Cerebellar nuclear complex (tissue), 1 donor: ENCODE measurements at regions not wholly inside any gene's neighbourhood (a gene's known extent, or its start where the extent isn't known, plus 50 kb on each side); places are given as distances from the start of the nearest gene placed in this dataset.
A peak's percentile ranks its signal among the peaks of the same experiment; 100 is the strongest.

Source experiments
- DNase-seq, 2 experiments: peaks; one replicate each; lab custom pipeline; 2025; lab: John Stamatoyannopoulos, UW

DNA sequence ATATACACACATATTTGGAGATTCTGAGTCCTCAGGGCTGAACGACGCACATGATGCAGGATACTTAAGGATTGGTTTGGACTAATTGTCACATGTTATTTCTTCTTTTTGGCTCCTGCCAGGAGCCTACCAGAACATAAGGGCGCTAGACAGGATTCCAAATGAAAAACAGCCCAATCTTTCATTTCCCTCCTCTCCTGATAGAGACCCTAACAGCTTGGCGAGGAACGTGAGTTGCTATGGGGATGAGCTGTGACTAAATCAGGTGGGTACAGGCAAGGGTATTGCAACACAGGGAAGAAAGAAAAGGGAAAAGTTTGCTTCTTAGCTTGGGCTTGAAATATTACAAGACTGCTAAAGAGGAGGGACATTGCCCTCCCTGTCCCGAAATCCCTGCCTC lies 109.9 kb downstream of the AIPL1 start:
- DNase-seq = no peak

DNA sequence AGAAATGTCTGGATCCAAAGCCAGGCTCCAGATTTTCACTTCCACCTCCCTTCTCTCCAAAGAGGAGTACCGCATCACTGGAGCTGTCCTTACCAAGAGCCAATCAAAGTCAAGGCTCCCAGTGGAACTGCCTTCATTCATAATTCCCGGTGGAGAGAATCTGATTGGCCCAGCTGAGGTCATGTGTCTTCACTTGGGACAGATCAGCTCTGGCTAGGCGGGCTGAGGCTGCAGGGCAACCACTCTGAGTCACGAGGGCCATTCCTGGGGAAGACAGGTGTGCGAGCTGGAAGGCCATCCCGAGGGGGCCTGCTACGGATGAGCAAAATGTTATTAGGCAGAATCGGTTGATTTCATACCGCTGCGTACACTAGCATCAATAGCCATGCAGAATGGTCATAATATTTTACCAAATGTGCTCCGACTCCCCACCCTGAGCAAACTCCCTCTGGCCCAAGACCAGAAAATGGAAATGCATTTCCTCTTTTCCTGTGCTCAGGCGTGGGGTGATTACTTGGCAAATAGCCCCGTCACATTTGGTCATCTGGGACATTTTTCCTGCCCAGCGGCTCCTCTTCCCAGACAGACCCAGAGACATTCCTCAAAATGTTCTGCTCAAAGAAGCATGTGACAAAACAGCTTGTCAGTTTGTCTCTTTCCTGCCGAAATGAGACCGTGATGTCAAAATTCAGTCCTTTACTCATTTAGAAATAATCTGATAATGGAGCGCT lies 111.1 kb downstream of the AIPL1 start:
- peak in 1 of 2 experiments; percentile 49 for DNase-seq

DNA sequence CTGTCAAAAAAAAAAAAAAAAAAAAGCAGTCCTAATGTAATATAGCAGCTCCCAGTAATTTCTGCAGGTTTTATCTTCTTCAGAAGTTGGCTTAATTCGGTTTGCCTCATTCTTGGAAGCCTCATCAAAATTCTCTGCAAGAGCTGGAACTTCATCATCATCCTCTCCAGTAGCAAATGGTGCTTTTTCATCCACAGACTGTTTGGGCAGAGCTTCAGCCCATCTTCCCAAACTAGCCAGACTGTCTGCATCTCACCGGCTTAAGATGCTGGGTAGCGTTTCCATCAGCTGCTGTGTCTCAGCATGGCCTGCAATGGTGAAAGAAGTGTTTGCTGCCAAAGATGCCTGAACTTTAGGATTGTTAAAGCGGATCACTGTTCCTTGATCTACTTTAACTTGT lies 112.6 kb downstream of the AIPL1 start:
- DNase-seq = no peak

DNA sequence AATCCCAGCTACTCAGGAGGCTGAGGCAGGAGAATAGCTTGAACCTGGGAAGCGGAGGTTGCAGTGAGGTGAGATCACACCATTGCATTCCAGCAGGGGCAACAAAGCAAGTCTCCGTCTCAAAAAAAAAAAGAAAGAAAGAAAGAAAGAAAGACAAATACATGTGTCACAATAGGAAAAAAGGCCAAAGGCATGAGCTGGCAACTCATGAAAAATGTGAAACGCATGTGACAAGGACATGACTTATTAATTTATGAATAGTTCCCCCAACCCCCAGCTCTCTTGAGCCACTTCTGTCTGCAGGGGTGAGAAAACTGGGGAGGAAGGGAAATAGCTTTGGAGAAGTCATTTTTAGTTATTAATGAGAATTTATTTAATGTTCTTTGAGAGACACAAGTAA lies 120.6 kb downstream of the AIPL1 start:
- DNase-seq = no peak

DNA sequence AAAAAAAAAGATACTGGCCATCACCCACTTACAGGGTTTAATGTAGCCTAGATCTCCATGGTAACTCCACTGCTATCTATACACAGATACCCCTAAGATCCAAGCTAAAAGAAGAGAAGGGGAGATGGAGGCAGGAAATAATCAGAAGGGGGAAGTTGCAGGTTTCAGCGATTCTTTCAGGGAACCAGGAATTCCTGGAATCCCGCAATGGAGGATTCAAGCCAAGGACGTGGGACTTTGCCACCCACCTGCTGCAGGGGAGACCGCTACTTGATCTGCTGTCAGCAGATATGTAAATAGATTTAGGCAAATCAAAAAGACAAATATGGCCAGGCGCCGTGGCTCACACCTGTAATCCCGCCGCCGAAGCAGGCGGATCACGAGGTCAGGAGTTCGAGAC lies 121.1 kb downstream of the AIPL1 start:
- no peak for DNase-seq

DNA sequence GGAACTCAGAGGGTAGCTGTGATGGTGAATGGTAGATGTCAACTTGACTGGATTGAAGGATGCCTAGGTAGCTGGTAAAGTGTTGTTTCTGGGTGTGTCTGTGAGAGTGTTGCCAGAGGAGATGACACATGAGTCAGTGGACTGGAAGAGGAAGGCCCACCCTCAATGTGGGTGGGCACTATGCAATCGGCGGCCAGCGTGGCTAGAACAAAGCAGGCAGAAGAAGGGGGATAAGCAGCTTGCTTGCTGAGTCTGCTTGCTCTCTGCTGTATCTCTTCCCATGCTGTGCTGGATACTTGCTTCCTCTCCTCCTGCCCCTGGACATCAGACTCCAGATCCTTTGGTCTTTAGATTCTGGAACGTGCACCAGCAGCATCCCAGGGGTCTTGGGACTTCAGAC lies 128.1 kb downstream of the AIPL1 start:
- no peak for DNase-seq

DNA sequence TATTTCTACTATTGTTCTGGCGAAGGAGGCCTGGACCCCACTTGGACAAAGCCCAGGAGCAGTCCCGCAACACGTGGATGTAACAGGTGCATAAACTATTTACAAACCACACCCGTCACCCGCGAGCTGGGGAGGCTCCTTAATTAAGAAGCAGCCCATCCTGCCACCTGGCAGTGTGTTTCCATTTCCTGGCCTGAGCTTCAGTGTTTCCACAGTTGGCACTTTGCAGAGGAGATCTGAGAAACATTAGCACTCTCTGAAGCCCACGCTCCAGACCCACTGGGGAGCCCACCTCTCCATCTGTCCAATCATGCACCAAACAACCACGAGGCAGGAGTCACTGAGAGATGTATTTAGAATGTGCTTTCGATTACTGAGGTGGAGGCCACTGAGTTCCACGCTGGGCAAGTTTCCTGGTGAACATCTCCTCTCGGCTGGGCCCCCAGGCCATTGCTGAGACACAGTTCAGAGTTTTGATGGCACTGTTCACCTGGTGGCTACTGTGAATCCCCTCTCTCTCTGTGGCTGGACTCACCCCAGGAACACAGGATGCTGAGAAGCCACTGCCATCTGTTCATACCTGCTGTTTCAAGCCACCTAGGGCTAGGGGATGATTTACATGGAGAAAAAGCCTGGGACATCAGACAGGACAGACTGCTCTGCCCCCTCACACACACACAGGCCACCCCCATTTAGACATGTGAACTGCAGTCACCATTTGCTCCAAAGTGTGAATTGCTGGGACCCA lies 129.1 kb downstream of the AIPL1 start:
- DNase-seq = peak in 1 of 2 experiments; percentile 71

DNA sequence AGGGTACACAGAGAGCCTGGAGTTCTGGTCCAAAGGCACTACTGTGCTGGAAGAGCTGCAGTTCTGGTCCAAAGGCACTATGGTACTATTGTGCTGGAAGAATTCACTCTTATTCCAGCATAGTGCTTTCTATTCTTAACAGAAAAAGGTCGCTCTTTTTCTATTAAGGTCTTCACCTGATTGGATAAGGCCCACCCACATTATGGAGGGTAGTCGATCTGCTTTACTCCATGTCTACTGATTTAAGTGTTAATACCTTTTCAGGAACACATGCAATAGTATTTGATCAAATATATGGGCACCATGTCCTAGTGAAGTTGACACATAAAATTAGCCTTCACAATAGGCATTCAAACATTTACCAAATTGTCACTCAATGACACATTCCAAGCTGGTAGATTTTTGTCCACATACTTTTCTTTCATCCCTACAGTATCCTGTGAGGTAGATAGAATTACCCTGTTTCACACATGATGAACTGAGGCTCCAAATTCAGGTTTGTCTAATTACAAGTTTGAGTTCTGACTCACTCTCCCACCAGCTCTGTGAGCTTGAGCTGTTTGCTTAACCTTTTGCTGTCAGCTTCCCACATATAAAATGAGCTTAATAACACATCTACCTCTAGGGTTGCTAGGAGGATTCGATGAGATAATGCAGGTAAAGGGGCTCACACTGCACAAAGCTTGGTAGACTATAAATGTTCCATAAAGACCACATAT lies 129.9 kb downstream of the AIPL1 start:
- no peak for DNase-seq

DNA sequence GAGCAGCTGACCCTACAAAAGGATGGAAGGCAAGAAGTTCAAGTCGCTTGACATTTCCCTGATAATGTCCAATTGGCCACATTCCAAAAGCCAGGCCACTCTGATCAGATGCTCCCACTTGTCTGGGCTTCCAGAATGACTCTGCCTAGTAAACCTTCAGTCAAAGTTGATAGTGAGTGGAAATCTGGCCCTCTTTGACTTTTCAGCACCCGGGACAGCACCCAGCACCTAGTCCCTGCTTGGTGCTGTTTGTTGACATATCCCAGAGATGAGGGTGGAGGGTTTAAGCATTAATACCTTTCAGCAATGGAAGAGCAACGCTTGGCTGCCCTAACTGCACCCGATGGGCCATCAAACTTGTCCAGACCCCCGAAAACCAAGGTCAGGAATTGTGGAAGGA lies 131.3 kb downstream of the AIPL1 start:
- DNase-seq = no peak

DNA sequence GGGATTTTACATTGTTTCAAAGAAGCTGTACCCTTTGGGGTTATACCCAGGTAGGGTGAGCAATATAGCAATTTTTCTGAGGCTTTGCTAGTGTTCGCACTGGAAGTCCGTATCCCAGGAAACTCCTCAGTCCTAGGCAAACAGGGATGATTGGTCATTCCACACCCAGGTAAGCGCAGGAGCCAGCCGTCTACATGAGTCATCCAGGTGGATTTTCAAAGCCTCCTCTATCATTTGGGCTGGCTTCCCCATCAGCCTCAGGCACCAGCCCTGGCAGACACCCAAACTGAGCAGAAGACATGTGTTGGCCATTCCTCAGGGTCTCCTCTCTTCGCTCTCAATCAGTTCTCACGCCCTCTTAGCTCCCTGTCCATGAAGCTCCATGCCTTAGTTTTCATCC lies 135.6 kb downstream of the AIPL1 start:
- no peak for DNase-seq

DNA sequence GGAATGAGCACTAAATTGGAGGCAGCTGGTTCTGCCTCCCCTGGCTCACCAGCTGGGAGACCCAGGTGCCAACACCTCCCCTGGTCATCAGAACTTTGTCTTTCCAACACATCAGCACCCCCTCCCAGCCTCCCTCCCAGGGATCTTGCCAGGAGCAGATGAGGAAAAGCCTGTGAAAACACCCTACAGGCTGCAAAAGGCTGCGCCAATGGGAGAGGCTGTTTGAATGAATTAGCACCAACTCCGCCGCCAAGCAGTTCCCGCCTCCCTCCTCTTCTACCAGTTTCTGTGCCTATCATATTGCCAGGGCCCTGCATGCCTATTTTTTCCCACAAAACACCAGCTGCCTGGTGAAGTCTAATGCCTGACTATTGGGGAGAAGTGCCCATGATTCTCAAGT lies 137.0 kb downstream of the AIPL1 start:
- no peak for DNase-seq

DNA sequence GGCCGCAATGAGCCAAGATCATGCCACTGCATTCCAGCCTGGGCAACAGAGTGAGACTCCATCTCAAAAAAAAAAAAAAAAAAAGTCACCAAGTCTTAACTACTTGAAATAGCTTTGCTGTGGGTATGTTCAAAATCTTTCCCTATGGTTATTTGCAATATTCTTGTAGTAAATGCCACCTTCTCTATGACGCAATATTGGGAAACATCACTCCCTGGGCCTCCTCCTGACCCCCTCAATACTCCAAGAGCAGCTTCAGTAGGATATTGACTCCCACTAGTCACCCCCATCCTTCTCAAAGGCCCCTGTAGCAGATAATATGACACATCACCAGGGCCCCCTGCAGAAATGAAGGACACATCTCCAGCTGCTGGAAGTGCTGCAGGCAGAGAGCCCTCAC lies 137.8 kb downstream of the AIPL1 start:
- no peak for DNase-seq

DNA sequence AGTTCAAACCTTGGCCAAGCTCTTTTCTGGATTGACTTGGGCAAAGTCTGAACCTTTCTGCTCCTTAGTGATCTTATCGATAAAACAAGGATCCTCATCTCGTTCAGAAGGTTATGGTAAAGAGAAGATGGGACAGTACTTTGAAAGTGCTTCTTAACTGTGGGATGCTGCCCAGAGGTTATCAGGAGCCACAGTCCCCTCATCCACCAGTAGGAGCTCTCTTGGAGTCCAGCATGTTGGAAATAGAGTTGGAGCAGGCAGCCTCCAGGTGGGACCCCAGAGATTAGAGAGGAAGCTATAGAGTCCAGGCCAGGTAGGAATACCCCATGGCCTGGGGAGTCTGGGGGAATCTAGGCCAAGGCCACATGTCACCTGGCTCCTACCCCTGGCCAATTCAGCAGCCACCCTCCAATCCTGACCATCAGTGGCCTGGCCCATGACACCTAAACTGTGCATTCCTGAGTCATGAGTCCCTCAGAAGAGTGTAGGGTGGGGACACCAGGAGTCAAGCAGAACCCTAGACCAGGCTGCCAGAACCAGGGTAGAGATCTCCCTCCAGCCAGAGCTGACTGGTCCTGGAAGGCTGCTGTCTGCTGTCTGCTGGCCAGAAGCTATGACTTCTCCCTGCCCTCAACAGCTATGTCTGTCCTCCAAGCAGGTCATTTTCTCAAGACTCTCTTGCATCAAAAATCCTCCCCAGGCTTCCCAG lies 144.3 kb downstream of the AIPL1 start:
- no peak for DNase-seq

DNA sequence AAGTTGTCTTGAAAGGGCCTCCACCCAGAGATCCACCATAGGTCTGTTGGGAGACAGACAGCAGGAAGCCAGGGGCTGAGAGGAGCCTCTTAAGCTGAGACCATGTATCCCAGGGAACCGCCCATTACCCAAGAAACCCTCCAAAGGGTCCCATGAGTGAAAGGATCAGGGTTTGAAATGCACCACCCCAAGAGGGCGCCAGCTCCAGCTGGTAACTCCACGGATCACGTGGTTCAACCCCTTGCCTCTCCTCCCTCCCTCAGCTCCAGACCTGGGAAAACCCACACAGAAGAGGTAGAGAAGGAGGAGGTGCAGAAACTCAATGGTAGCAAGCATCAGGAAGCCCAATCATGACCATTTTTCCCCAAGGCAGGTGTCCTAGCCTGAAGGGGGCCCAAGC lies 148.7 kb downstream of the AIPL1 start:
- no peak for DNase-seq

DNA sequence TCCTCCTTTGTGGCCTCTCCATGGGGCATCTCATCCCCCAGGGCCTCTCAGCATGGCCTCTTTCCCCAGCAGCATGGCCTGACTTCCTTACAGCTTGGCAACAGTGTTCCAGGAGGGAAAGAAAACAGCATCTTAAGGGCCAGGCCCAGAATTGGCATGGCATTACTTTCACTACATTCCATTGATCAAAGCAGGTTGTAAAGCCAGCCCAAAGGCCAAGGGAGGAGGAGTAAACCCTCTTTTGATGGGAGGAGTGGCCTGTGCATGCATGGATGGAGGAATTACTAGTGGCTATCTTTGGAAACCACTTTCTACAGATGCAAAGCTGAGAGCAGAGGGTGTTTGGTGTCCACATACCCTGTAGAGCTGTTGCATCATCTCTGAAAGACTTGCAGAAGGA lies 149.4 kb downstream of the AIPL1 start:
- no peak for DNase-seq

DNA sequence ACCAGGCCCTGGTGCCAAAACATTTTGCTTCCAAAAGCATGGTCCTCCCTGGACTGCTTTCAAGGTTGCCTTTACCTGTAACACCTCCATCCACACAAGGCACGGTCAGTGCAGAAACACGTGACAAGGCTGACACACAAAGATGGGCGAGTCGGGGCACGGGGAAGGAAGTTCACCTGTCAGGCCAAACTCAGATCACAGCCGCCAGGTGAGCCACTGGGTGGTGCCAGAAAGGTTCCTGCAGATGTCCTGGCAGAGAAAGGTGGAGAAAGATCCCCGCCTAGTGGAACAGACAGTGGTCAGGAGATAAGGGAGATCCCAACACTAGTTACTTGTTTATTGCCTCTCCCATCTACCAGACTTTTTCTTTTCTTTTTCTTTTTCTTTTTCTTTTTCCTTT lies 155.3 kb downstream of the AIPL1 start:
- no peak for DNase-seq

DNA sequence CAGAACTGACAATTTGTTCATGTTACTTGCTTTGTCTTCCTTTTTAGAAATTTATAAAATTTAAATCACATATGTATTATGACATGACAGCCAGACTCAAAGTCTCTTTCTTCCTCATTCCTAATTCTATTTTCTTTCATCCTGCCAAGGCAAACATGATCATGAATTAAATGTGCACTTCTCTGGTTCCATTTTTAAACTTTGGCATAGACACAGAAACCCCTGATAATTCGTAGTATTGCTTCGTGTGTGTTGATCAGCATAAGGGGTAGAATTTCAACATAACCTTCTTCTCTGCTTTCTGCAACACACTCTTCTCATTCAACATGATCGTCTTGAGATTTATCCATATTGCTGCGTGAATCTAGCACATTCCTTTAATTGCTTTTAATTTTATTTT lies 156.5 kb downstream of the AIPL1 start:
- no peak for DNase-seq

DNA sequence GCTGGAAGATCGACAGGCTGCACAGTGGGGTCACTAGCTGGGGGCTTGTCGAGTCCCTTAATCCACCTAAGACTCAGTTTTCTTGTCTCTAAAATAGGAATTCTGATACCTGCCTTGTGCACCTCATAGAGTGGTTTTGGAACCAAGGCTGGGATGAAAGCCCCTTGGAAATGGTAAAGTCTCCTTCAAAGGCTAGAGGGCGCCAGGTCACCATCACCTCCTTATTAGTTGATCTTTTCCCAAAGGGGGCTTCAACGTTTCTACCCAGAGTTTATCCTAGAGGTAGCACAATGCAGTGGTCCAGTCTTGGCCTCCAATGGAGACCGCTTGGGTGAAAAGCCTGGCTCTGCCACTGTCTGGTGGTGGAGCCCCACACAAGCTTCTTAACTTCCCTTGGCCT lies 158.2 kb downstream of the AIPL1 start:
- no peak for DNase-seq

DNA sequence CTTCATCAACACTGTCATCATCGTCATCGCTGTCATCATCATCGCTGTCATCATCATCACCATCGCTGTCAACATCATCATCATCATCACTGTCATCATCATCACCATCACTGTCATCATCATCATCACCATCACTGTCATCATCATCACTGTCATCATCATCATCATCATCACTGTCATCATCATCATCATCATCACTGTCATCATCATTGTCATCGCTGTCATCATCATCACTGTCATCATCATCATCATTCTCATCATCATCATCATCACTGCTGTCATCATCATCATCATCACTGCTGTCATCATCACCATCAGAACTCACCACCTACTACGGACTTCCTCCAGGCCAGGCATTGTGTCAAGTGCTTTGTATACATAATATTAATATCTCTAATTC lies 160.6 kb downstream of the AIPL1 start:
- DNase-seq = no peak

DNA sequence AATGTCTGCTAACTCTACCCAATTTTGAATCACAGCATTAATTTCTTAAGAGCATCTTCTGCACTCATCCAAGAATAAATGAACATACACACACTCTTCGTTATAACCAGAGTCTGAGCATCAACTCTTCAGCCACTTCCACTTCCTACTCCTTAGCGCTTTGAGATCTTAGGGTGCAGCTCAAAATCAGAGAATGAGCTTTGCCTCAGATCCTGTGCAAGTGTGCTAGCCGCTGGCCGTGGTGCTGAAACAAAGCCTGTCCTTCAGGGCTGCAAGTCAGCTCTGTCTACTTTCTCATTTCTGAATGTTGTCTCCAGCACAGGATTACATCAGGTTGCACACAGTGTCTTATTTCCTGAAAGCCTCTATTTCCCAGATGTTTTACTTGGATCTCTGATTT lies 165.4 kb downstream of the AIPL1 start:
- no peak for DNase-seq

DNA sequence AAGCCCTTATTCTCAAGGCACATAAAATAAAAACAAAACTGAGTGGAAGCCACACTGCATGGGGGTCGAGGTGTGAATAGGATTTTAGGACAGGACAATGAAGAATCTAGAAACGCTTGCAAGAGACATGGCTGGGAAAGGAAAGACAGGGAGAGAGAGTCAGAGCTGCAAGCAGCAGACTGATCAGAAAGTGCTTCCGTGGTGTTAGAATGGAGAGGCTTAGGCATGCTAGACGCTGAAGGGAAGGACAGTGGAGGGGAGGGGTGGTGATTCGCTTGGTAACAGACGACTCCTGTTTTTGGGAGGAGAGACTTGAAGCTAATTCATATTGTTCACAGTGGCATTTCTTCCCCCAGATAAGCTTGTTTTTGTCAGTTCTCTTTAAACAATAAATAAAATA lies 173.5 kb downstream of the AIPL1 start:
- no peak for DNase-seq

DNA sequence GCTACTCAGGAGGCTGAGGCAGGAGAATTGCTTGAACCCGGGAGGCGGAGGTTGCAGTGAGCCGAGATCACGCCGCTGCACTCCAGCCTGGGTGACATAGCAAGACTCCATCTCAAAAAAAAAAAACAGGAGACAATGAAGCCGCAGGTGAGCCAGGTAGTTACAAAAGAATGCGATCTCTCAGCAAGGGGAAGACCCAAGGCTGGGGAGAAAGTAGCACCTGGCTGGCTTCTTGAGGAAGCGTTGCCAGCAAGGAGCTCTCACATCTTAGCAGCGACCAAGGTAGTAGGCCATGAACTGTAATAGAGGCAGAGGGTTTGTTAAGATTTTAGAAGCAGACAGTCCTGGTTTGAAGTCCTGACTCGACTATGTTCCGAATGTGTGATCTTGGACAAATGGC lies 175.0 kb downstream of the AIPL1 start:
- DNase-seq = no peak

DNA sequence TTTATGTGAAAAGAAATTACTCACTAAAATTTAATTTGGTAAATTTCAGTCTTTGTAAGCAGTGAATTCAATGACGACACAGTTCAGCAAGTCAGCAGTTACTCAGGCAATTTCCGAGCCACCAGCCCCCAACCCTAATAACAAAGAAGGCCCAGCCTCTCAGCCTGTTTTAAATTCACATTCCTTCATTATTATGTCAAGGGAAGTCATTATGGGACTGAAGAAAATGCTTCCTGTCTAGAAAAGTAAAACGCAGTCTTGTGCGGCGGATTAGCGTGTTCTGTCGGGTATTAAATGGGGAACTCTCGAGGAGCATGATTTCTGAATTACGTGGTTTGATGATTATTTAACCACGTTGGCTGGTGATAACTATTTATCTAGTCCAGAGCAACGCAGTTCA lies 177.6 kb downstream of the AIPL1 start:
- no peak for DNase-seq
